Lower lobe of right lung (tissue), 2 donors: ENCODE measurements at regions not wholly inside any gene's neighbourhood (a gene's known extent, or its start where the extent isn't known, plus 50 kb on each side); places are given as distances from the start of the nearest gene placed in this dataset.

Experiments
- ATAC-seq, 2 donors: fragments of 200-7000 bp; cut with Tn5 transposase; one replicate each; pipeline ENCODE4 v1.9.1; 2020 to 2022; ENCODE audit warnings: mild to moderate bottlenecking in 2 of 2, moderate library complexity in 2 of 2
- DNase-seq: peaks from one replicate; pipeline ENCODE4 v3.0.0-alpha.2; 2020
- H3K27ac ChIP-seq: fragments of 200-600 bp; one replicate; pipeline ENCODE4 v1.8.0; 2022
- H3K27me3 ChIP-seq: fragments of 200-600 bp; one replicate; pipeline ENCODE4 v1.8.0; 2022; ENCODE audit warnings: low read depth
- H3K36me3 ChIP-seq: fragments of 200-600 bp; one replicate; pipeline ENCODE4 v1.8.0; 2022; ENCODE audit warnings: mild to moderate bottlenecking
- H3K4me1 ChIP-seq: fragments of 200-600 bp; one replicate; pipeline ENCODE4 v1.8.0; 2022
- H3K4me3 ChIP-seq: fragments of 200-600 bp; one replicate; pipeline ENCODE4 v1.8.0; 2022; ENCODE audit warnings: mild to moderate bottlenecking
- H3K9me3 ChIP-seq: fragments of 200-600 bp; one replicate; pipeline ENCODE4 v1.8.0; 2022
- intact Hi-C: fragments of 100-400 bp; cut with DNase I; formaldehyde crosslinking; loops from one replicate; pipeline ENCODE4 v1.11.0; 2022
- TF ChIP-seq, protein P1 (sequence below): fragments of 200-600 bp; IDR thresholded peaks from one replicate; pipeline ENCODE4 v1.8.0; 2022; ENCODE audit warnings: antibody characterized with exemption, mild to moderate bottlenecking
- donor health status: DM: no; HTN: yes; CAD: no; lungs with severe emphysema.

DNA sequence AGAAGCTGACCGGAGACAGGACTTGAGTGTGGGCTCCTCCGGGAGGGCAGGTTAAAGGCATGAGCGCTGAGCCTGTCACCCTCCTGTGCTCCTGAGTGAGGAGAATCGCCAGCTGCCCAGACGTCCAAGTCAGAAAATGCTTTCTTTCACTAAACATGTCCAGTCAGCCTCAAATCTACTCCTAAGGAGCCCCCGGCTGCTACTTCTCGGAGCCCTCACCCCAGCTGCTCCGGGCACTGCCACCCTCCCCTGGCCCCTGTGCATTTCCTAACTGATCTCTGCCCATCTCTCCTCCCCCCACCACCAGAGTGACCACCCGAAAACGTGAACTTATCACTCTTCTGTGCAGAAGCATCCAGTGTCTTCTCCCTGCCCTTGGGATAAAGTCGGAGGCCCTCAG is 277.5 kb upstream of the SOX1 start:
- H3K4me3 ChIP-seq: no peak overlapping the region
- peak in 1 of 2 donors; percentile 30 for ATAC-seq
- no peaks in the 10 kb centered on the region for H3K4me1 ChIP-seq
- no peaks in the 10 kb centered on the region for H3K36me3 ChIP-seq
- intact Hi-C loops: no loop called here
- DNase-seq: peak; percentile 17
- TF ChIP-seq, protein P1, sequence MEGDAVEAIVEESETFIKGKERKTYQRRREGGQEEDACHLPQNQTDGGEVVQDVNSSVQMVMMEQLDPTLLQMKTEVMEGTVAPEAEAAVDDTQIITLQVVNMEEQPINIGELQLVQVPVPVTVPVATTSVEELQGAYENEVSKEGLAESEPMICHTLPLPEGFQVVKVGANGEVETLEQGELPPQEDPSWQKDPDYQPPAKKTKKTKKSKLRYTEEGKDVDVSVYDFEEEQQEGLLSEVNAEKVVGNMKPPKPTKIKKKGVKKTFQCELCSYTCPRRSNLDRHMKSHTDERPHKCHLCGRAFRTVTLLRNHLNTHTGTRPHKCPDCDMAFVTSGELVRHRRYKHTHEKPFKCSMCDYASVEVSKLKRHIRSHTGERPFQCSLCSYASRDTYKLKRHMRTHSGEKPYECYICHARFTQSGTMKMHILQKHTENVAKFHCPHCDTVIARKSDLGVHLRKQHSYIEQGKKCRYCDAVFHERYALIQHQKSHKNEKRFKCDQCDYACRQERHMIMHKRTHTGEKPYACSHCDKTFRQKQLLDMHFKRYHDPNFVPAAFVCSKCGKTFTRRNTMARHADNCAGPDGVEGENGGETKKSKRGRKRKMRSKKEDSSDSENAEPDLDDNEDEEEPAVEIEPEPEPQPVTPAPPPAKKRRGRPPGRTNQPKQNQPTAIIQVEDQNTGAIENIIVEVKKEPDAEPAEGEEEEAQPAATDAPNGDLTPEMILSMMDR: no peak
- H3K27ac ChIP-seq: no peak overlapping the region
- H3K9me3 ChIP-seq: no peaks in the 10 kb centered on the region
- H3K27me3 ChIP-seq: no peaks in the 10 kb centered on the region

GRCh38 chr13:111790621-111791020 is 276.3 kb upstream of the SOX1 start:
- H3K27ac ChIP-seq: no peak overlapping the region
- no peak overlapping the region for H3K4me3 ChIP-seq
- intact Hi-C loops: no loop called here
- ATAC-seq (peak in 1 of 2 donors; percentile 51), DNase-seq (no peak)
- no peaks in the 10 kb centered on the region for H3K9me3 ChIP-seq
- H3K4me1 ChIP-seq: no peaks in the 10 kb centered on the region
- TF ChIP-seq, protein P1: no peak
- H3K27me3 ChIP-seq: no peaks in the 10 kb centered on the region
- H3K36me3 ChIP-seq: no peaks in the 10 kb centered on the region

- intact Hi-C loops: no loop called here
Observed at GRCh38 chr13:111791131-111791530, 275.8 kb upstream of the SOX1 start.

GRCh38 chr13:111792956-111793355 is 274.0 kb upstream of the SOX1 start:
- no peaks in the 10 kb centered on the region for H3K36me3 ChIP-seq
- H3K4me1 ChIP-seq: no peaks in the 10 kb centered on the region
- intact Hi-C loops: no loop called here
- ATAC-seq (no peak), DNase-seq (peak; percentile 28)
- no peak overlapping the region for H3K4me3 ChIP-seq
- H3K9me3 ChIP-seq: no peaks in the 10 kb centered on the region
- H3K27me3 ChIP-seq: no peaks in the 10 kb centered on the region
- TF ChIP-seq, protein P1: no peak
- H3K27ac ChIP-seq: no peak overlapping the region

More at GRCh38 chr13:111791131-111791530, 275.8 kb upstream of the SOX1 start:
- Histone ChIP-seq H3K9me3 (no peaks in the 10 kb centered on the region), H3K4me3 (no peak overlapping the region), H3K27ac (no peak overlapping the region), H3K36me3 (no peaks in the 10 kb centered on the region), H3K4me1 (no peaks in the 10 kb centered on the region), H3K27me3 (no peaks in the 10 kb centered on the region)
- ATAC-seq: no peak
- DNase-seq: peak; percentile 17
- TF ChIP-seq, protein P1: no peak
